ENCODE measurements at regions not wholly inside any gene's neighbourhood (a gene's known extent, or its start where the extent isn't known, plus 50 kb on each side); places are given as distances from the start of the nearest gene placed in this dataset.
"Not testable (repeated sequence)": the region's sequence is repeated elsewhere in the genome, so short reads cannot be mapped to it uniquely, and the experiment has no call there.

DNA sequence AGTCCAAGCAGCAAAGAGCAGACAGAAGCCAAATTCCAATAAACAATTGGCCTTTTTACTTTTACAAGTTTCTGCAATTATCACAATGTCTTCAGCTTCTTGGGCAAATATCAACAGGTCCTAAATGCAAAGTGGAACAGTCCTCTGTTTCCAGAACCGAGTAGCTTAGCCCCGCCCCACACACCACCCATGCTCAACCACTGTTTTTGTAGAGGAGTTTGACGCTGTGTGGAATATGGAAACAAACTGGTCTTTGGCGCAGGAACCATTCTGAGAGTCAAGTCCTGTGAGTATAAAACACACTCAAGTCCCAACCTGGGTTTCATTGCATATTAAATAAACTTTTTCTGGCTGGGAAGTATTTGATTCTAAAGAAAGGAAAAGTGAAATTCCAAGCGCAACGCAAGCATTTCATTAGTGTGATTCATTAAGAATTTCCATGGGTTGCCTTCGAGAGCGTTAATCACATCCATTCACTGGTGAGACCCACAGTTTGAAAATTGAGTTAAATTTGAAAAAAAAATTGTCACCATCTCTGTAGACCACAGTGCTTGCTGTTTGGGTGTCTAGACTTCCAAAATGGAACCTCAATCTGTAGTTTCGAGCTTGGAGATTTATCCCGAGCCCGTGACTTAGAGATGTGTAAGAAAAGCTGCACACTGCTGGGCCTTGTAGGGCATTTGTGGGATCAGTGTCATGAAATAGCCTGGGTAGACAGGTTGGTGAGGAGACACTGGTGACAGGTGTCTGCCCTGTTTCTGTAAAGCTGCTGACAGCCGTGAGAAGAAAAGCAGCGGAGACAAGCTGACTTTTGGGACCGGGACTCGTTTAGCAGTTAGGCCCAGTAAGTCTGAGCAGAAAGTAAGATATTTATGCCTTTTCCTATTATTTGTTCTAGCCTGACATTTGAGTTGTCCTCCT, 96.1 kb downstream of the DAD1 start:
- Mint-ChIP-seq H3K9me3 (no peaks in the 10 kb centered on the region), H3K27me3 (ENCODE audit: low read depth) (peaks cover 25% of the 10 kb centered on the region), H3K4me1 (peaks cover 7% of the 10 kb centered on the region), H3K27ac (ENCODE audit: unreplicated experiment) (no peak overlapping the region), H3K36me3 (ENCODE audit: low read depth) (no peaks in the 10 kb centered on the region), H3K4me3 (no peak overlapping the region)
- no peak for DNase-seq (ENCODE audit: low read depth, low spot score)
- TF ChIP-seq, protein P1, sequence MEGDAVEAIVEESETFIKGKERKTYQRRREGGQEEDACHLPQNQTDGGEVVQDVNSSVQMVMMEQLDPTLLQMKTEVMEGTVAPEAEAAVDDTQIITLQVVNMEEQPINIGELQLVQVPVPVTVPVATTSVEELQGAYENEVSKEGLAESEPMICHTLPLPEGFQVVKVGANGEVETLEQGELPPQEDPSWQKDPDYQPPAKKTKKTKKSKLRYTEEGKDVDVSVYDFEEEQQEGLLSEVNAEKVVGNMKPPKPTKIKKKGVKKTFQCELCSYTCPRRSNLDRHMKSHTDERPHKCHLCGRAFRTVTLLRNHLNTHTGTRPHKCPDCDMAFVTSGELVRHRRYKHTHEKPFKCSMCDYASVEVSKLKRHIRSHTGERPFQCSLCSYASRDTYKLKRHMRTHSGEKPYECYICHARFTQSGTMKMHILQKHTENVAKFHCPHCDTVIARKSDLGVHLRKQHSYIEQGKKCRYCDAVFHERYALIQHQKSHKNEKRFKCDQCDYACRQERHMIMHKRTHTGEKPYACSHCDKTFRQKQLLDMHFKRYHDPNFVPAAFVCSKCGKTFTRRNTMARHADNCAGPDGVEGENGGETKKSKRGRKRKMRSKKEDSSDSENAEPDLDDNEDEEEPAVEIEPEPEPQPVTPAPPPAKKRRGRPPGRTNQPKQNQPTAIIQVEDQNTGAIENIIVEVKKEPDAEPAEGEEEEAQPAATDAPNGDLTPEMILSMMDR (conservative IDR thresholded peaks at IDR 0.05), result no peak

DNA sequence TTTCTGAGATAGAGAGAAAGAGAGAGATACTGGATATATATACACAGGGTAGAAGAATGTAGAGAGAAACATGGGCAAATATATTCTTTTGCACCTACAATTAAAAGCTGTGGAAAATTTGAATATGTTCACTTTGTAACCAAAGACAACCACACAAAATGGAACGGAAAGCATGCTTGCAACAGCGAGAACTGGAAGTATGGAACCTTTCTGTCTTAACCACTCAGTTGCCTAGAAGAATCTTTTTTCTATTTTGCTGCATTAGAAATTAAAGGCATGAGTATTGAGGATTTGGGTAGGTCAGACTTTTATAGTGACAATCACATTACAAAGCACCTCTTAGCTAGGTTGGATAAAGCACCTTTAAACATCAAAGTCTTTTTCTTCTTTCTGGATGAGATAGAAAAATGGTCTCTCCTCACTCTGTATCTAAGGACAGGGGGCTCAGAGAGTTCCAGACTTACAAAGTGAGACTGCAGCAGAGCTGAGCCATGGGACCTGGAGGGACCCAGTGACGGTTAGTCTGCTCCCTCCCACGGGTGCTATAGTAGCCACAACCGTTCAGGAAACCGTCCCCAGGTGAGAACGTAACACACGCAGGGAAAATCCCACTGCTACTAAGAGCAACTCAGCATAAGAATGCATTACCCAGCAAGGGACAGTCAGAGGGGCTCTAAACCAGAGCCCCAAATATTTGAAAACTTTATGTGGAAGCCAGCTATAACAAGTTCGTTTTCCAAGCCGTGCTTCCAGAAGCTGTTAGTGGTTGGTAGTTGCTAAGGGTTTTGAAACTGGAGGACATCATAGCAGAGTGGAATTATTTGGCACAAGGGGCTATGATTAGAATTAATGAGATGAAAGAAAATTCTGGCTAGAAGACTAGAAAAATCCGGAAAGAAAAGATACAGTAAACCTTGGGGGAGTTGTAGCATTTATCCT, 97.1 kb downstream of the DAD1 start:
- H3K4me3 Mint-ChIP-seq, result no peak overlapping the region
- DNase-seq (ENCODE audit: low read depth, low spot score), result no peak
- peaks cover 7% of the 10 kb centered on the region for H3K4me1 Mint-ChIP-seq
- H3K27me3 Mint-ChIP-seq (ENCODE audit: low read depth), result peaks cover 25% of the 10 kb centered on the region
- H3K27ac Mint-ChIP-seq (ENCODE audit: unreplicated experiment), result no peak overlapping the region
- TF ChIP-seq, protein P1 (conservative IDR thresholded peaks at IDR 0.05), result no peak
- no peaks in the 10 kb centered on the region for H3K36me3 Mint-ChIP-seq (ENCODE audit: low read depth)
- no peaks in the 10 kb centered on the region for H3K9me3 Mint-ChIP-seq

DNA sequence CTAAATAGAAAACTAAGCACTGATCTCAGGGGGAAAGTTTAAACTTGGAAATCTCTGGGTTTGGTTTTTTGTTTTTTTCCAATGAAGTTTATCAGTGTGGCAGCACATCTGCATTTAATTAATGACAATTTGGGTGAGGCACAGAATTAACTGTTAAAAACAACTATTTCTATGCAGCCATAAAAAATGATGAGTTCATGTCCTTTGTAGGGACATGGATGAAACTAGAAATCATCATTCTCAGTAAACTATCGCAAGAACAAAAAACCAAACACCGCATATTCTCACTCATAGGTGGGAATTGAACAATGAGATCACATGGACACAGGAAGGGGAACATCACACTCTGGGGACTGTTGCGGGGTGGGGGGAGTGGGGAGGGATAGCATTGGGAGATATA, 98.0 kb downstream of the DAD1 start:
- not testable (repeated sequence) for H3K9me3 Mint-ChIP-seq; H3K4me3 Mint-ChIP-seq; H3K27ac Mint-ChIP-seq (ENCODE audit: unreplicated experiment); H3K4me1 Mint-ChIP-seq; H3K36me3 Mint-ChIP-seq (ENCODE audit: low read depth); DNase-seq (ENCODE audit: low read depth, low spot score)
- peaks cover 25% of the 10 kb centered on the region for H3K27me3 Mint-ChIP-seq (ENCODE audit: low read depth)

DNA sequence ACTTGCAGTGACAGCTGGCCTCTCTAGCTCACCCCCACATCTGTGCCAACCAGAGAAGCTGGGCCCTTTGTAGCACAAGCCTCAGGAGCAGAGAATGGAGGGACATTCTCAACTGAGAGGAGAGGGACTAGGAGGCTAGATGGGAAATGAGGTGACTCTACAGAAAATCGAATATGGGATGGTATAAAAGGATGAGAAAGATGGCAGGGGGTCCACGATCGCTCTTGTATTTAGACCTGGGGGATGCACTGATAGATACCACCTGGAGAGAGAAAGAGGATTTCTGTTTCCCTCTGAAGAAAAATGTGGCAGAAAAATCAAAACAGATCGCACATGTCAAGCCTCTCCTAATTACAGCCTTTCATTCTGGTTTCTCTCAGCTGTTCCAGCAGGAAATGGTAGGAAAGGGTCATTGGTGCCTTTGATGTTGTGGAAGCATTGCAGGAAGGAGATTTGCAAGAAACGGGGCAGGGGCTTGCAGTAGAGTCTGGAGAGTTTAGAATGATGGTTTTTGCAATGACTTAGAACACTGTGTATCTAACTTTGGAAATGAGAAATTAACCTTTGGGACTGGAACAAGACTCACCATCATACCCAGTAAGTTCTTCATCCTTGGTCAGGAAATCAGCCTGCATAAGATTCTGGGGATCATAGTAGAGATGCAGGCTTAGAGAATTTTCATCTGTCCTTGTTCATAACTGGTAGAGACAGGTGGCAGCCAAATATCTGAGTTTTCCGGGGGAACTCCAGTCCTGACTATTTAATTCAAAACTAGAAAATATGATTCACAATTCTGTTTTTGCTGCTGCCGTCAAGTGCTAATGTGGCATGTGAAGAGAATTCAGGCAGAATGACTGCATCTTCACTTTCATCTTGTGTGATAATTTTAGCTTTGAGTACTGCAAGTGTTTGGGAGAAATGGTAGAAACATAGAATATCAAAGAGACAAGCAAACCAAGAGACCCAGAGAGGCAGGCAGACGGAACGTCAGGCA, 98.8 kb downstream of the DAD1 start:
- H3K27ac Mint-ChIP-seq (ENCODE audit: unreplicated experiment), result no peak overlapping the region
- H3K4me3 Mint-ChIP-seq, result no peak overlapping the region
- TF ChIP-seq, protein P1 (conservative IDR thresholded peaks at IDR 0.05), result no peak

DNA sequence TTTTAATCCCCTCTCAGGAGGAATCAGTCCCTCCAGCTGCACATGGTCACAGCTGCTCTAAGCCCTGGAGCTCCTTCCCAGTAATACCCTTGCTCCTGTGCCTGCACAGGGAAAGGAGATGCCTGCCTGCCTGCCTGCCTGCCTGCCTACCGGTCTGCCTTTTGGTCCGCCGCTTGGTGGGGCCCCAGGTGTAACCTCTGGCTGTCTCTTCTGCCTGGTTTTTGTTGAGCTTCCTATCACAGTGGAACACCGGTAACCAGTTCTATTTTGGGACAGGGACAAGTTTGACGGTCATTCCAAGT, 99.8 kb downstream of the DAD1 start:
- Mint-ChIP-seq H3K9me3 (no peaks in the 10 kb centered on the region), H3K27ac (ENCODE audit: unreplicated experiment) (no peak overlapping the region), H3K4me3 (no peak overlapping the region), H3K4me1 (peaks cover 7% of the 10 kb centered on the region), H3K27me3 (ENCODE audit: low read depth) (peaks cover 20% of the 10 kb centered on the region), H3K36me3 (ENCODE audit: low read depth) (no peaks in the 10 kb centered on the region)
- DNase-seq (ENCODE audit: low read depth, low spot score), result no peak
- TF ChIP-seq, protein P1 (conservative IDR thresholded peaks at IDR 0.05), result no peak

More for the DNA sequence above, 98.8 kb downstream of the DAD1 start:
- Mint-ChIP-seq H3K36me3 (ENCODE audit: low read depth) (no peaks in the 10 kb centered on the region), H3K4me1 (peaks cover 7% of the 10 kb centered on the region), H3K27me3 (ENCODE audit: low read depth) (peaks cover 24% of the 10 kb centered on the region), H3K9me3 (no peaks in the 10 kb centered on the region)
- DNase-seq (ENCODE audit: low read depth, low spot score), result no peak

Data from neural crest cell (in vitro differentiated cells).